Right lobe of liver (tissue), 4 donors: ENCODE measurements at regions not wholly inside any gene's neighbourhood (a gene's known extent, or its start where the extent isn't known, plus 50 kb on each side); places are given as distances from the start of the nearest gene placed in this dataset.
"Not testable (repeated sequence)": the region's sequence is repeated elsewhere in the genome, so short reads cannot be mapped to it uniquely, and the experiment has no call there.

ENCODE experiments used
- POLR2A ChIP-seq: fragments of 450-650 bp; IDR thresholded peaks from one replicate; pipeline ENCODE4 v1.6.1; 2017; ENCODE audit warnings: antibody characterized with exemption, mild to moderate bottlenecking
- TF ChIP-seq, protein P1 (sequence below), 4 donors: fragments of 200-600 bp in 3 of 4; fragments of 450-650 bp in 1 of 4; IDR thresholded peaks; one replicate each; pipeline versions ENCODE4 v1.5.1 to v1.8.0; 2016 to 2022; ENCODE audit warnings: antibody characterized with exemption in 4 of 4, mild to moderate bottlenecking in 2 of 4
- donor health status: DM: no; HTN: no; CAD: no.
- donor health status: DM: no; HTN: no; CAD: no.
- donor health status: DM: no; HTN: yes; CAD: no.

DNA sequence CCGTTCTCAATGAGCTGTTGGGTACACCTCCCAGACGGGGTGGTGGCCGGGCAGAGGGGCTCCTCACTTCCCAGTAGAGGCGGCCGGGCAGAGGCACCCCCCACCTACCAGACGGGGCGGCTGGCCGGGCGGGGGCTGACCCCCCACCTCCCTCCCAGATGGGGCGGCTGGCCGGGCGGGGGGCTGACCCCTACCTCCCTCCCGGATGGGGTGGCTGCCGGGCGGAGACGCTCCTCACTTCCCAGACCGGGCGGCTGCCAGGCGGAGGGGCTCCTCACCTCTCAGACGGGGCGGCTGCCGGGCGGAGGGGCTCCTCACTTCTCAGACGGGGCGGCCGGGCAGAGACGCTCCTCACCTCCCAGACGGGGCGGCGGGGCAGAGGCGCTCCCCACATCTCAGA lies 101.6 kb downstream of the ZNF429 start:
- TF ChIP-seq POLR2A = not testable (repeated sequence)
- TF ChIP-seq, protein P1, sequence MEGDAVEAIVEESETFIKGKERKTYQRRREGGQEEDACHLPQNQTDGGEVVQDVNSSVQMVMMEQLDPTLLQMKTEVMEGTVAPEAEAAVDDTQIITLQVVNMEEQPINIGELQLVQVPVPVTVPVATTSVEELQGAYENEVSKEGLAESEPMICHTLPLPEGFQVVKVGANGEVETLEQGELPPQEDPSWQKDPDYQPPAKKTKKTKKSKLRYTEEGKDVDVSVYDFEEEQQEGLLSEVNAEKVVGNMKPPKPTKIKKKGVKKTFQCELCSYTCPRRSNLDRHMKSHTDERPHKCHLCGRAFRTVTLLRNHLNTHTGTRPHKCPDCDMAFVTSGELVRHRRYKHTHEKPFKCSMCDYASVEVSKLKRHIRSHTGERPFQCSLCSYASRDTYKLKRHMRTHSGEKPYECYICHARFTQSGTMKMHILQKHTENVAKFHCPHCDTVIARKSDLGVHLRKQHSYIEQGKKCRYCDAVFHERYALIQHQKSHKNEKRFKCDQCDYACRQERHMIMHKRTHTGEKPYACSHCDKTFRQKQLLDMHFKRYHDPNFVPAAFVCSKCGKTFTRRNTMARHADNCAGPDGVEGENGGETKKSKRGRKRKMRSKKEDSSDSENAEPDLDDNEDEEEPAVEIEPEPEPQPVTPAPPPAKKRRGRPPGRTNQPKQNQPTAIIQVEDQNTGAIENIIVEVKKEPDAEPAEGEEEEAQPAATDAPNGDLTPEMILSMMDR (IDR thresholded peaks at IDR 0.05) = not testable (repeated sequence)
